ENCODE measurements at regions not wholly inside any gene's neighbourhood (a gene's known extent, or its start where the extent isn't known, plus 50 kb on each side); places are given as distances from the start of the nearest gene placed in this dataset.
"Not testable (repeated sequence)": the region's sequence is repeated elsewhere in the genome, so short reads cannot be mapped to it uniquely, and the experiment has no call there.

DNA sequence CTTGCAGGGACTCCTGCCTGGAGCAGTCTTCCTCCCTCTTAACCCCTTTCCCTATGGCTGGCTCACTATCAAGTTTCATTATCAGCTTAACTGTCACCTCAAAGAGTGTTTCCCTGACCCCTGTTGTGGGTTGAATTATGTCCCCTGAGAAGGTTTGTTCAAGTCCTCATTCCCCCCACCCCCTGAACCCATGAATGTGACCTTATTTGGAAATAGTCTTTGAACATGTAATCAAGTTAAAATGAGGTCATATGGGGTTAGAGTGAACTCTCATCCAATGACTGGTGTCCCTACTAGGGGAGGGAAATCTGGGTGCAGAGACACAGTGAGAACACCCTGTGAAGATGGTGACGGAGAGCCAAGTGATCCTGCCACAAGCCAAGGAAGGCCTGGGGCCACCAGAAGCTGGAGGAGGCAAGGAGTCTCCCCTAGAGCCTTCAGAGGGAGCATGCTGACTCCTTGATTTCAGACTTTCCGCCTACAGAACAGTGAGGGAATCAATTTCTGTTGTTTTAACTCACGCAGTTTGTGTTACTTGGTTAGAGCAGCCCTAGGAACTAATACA lies 165.2 kb upstream of the TOP1 start:
- no peaks in the 10 kb centered on the region for H3K27me3 ChIP-seq (ENCODE audit: control insufficient read depth in 3 of 3, insufficient read depth in 3 of 3, low read length in 3 of 3)
- no peak overlapping the region for H3K27ac ChIP-seq (ENCODE audit: low read depth, low read length)
- H3K4me3 ChIP-seq (ENCODE audit: low read length in 3 of 3): no peak overlapping the region
- no peaks in the 10 kb centered on the region for H3K36me3 ChIP-seq (ENCODE audit: control insufficient read depth in 3 of 3, insufficient read depth in 3 of 3, low read length in 3 of 3)
- no peak overlapping the region for H3K9ac ChIP-seq (ENCODE audit: low read depth in 1 of 3, low read length in 3 of 3)
- H3K9me3 ChIP-seq (ENCODE audit: control insufficient read depth in 3 of 3, low read length in 3 of 3): no peaks in the 10 kb centered on the region
- H3K4me1 ChIP-seq (ENCODE audit: control insufficient read depth in 3 of 3, insufficient read depth in 3 of 3, low read length in 3 of 3): peaks cover 25 to 28% (median 28%) of the 10 kb centered on the region in 3 donors

DNA sequence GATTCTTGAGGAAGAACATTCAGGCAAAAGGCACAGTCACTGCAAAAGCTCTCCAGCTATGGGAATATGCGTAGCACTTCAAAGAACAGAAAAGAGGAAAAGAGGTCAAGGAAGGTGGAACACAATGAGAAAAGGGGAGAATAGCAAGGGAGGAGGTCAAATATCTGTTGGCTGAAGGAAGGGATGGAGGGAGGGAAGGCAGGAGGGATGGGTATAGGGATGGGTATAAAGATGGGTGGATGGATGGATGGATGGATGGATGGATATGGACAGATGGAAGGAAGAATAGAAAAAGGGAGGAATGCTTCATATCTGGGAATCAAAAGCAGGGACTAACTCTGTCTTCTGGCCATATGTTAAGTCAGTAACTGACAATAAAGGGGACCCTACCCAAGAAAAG lies 164.2 kb upstream of the TOP1 start:
- Histone ChIP-seq H3K36me3 (ENCODE audit: control insufficient read depth in 3 of 3, insufficient read depth in 3 of 3, low read length in 3 of 3) (no peaks in the 10 kb centered on the region), H3K9ac (ENCODE audit: low read depth in 1 of 3, low read length in 3 of 3) (no peak overlapping the region), H3K27me3 (ENCODE audit: control insufficient read depth in 3 of 3, insufficient read depth in 3 of 3, low read length in 3 of 3) (no peaks in the 10 kb centered on the region), H3K9me3 (ENCODE audit: control insufficient read depth in 3 of 3, low read length in 3 of 3) (no peaks in the 10 kb centered on the region), H3K4me3 (ENCODE audit: low read length in 3 of 3) (no peak overlapping the region), H3K4me1 (ENCODE audit: control insufficient read depth in 3 of 3, insufficient read depth in 3 of 3, low read length in 3 of 3) (peaks cover 34 to 35% (median 35%) of the 10 kb centered on the region in 3 donors), H3K27ac (ENCODE audit: low read depth, low read length) (no peak overlapping the region)

DNA sequence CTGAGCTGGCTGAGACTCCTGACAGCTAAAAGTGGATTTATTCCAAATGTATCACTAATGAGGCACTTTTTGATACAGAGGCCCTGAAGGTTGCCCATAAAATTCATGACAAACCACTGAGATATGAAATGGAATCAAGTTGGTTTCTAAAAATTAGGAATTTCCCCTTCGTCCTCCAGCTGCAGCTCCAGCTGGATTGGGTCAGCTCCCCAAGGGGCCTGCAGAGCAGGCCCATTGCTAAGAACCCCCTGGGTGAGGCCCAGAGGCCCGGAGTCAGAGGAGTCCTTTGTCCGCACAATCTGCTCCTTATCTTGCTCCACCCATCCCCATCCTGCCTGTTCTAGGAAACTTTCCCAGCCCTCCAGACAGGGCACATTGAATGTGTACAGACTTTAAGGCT lies 163.5 kb upstream of the TOP1 start:
- Histone ChIP-seq H3K27ac (ENCODE audit: low read depth, low read length) (no peak overlapping the region), H3K27me3 (ENCODE audit: control insufficient read depth in 3 of 3, insufficient read depth in 3 of 3, low read length in 3 of 3) (no peaks in the 10 kb centered on the region), H3K4me3 (ENCODE audit: low read length in 3 of 3) (no peak overlapping the region), H3K4me1 (ENCODE audit: control insufficient read depth in 3 of 3, insufficient read depth in 3 of 3, low read length in 3 of 3) (peaks cover 31 to 34% (median 33%) of the 10 kb centered on the region in 3 donors), H3K9me3 (ENCODE audit: control insufficient read depth in 3 of 3, low read length in 3 of 3) (no peaks in the 10 kb centered on the region), H3K36me3 (ENCODE audit: control insufficient read depth in 3 of 3, insufficient read depth in 3 of 3, low read length in 3 of 3) (no peaks in the 10 kb centered on the region), H3K9ac (ENCODE audit: low read depth in 1 of 3, low read length in 3 of 3) (no peak overlapping the region)

DNA sequence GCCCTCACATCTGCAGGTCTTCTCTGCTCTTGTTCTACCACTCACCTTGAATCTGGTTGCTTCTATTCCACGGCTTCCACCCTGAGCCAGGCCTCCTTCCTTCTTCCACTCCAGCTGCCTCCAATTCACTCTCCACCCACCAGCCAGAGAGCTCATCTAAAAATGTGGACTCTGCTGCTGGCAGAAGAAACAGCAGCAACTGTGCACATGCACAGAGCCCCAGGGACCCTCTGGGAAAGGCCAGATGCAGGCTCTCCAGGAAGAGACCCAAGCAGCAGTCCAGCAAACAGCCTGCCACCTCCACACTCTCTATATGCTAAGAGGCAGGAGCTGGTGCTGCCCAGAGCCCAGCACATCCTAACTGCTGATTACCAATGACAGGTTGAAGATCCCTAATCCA lies 162.6 kb upstream of the TOP1 start:
- H3K9me3 ChIP-seq (ENCODE audit: control insufficient read depth in 3 of 3, low read length in 3 of 3): no peaks in the 10 kb centered on the region

DNA sequence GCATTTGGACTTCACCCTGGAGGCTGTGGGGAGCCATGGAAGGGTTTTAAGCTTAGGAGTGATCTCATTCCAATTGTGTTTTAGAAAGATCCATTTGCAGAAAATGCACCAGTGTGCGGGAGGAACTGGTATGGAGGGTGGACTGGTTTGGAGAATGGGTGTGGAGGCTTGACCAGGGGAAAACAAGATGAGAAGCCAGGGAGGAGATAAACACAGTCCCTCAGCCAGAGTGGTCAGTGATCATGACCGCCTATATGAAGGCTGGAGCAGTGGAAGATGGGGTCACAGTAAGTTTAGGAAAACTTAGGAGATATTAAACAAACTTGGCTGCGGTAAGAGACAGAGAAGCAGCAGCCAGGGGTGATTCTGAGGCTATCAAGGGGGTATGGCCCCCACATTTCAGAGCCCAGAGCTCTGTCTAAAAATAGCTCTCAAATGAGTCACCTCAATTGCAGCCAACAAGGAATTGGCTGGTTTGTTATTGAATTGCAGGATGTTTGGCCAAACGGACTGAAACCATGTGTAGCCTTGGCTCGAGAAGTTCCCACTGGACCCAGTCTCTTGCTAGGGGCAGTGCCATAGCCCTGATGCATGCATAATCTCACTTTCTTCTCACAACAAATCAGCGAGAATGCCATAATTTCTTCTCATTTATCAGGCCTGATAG lies 159.9 kb upstream of the TOP1 start:
- Histone ChIP-seq H3K27me3 (ENCODE audit: control insufficient read depth in 3 of 3, insufficient read depth in 3 of 3, low read length in 3 of 3) (no peaks in the 10 kb centered on the region), H3K9ac (ENCODE audit: low read depth in 1 of 3, low read length in 3 of 3) (no peak overlapping the region), H3K4me1 (ENCODE audit: control insufficient read depth in 3 of 3, insufficient read depth in 3 of 3, low read length in 3 of 3) (peaks cover 16 to 23% (median 16%) of the 10 kb centered on the region in 3 donors), H3K4me3 (ENCODE audit: low read length in 3 of 3) (no peak overlapping the region), H3K27ac (ENCODE audit: low read depth, low read length) (no peak overlapping the region), H3K36me3 (ENCODE audit: control insufficient read depth in 3 of 3, insufficient read depth in 3 of 3, low read length in 3 of 3) (no peaks in the 10 kb centered on the region), H3K9me3 (ENCODE audit: control insufficient read depth in 3 of 3, low read length in 3 of 3) (no peaks in the 10 kb centered on the region)

More for the DNA sequence above, 162.6 kb upstream of the TOP1 start:
- H3K27me3 ChIP-seq (ENCODE audit: control insufficient read depth in 3 of 3, insufficient read depth in 3 of 3, low read length in 3 of 3): no peaks in the 10 kb centered on the region
- no peaks in the 10 kb centered on the region for H3K36me3 ChIP-seq (ENCODE audit: control insufficient read depth in 3 of 3, insufficient read depth in 3 of 3, low read length in 3 of 3)
- H3K9ac ChIP-seq (ENCODE audit: low read depth in 1 of 3, low read length in 3 of 3): no peak overlapping the region
- peaks cover 23 to 25% (median 24%) of the 10 kb centered on the region in 3 donors for H3K4me1 ChIP-seq (ENCODE audit: control insufficient read depth in 3 of 3, insufficient read depth in 3 of 3, low read length in 3 of 3)
- H3K27ac ChIP-seq (ENCODE audit: low read depth, low read length): no peak overlapping the region
- no peak overlapping the region for H3K4me3 ChIP-seq (ENCODE audit: low read length in 3 of 3)

DNA sequence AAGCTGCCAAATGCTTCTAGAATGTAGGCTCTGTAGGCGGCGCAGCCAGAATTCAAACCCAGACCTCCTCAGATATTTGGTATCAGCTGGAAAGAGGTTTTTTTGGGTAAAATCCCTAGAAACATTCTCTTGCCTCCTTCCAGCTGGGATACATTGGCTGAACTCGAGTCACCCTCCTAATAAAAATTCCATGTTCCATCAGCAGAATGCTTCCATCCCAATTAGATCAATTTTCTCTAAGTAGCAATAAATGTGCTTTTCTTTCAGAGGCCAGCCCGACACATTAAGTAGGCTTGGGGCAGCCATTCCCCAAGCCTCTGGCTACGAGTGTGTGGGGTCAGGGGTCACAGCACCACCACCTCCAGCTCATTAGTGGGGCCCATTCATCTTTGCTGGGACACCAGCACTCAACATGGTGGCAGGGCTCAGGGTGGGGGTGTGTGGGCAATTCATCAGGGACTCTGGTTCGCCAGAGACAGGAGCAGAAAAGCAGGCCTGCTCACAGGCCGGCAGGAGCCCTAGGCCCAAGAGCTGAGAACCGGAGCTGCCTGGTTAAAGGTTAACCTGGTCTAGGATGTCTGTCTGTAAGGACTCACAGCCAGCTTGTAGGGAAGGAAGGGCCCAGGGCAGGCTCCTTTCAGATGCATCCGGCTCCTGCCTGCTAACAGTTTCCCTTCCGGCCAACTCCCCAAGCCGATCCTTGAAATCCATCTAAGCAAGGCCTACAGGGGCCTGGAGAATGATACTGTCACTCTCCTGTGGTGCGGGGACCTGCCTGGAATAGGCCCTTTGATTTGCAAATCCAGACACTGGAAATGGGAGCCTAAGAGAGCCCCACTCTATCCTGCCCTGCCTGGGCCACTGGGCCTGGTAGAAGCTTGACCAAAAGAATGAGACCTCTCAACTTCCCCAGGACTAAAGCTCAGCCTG lies 159.1 kb upstream of the TOP1 start:
- Histone ChIP-seq H3K27ac (ENCODE audit: low read depth, low read length) (no peak overlapping the region), H3K36me3 (ENCODE audit: control insufficient read depth in 3 of 3, insufficient read depth in 3 of 3, low read length in 3 of 3) (no peaks in the 10 kb centered on the region), H3K9ac (ENCODE audit: low read depth in 1 of 3, low read length in 3 of 3) (no peak overlapping the region), H3K4me3 (ENCODE audit: low read length in 3 of 3) (no peak overlapping the region), H3K4me1 (ENCODE audit: control insufficient read depth in 3 of 3, insufficient read depth in 3 of 3, low read length in 3 of 3) (peaks cover 16 to 23% (median 16%) of the 10 kb centered on the region in 3 donors), H3K9me3 (ENCODE audit: control insufficient read depth in 3 of 3, low read length in 3 of 3) (no peaks in the 10 kb centered on the region), H3K27me3 (ENCODE audit: control insufficient read depth in 3 of 3, insufficient read depth in 3 of 3, low read length in 3 of 3) (no peaks in the 10 kb centered on the region)

DNA sequence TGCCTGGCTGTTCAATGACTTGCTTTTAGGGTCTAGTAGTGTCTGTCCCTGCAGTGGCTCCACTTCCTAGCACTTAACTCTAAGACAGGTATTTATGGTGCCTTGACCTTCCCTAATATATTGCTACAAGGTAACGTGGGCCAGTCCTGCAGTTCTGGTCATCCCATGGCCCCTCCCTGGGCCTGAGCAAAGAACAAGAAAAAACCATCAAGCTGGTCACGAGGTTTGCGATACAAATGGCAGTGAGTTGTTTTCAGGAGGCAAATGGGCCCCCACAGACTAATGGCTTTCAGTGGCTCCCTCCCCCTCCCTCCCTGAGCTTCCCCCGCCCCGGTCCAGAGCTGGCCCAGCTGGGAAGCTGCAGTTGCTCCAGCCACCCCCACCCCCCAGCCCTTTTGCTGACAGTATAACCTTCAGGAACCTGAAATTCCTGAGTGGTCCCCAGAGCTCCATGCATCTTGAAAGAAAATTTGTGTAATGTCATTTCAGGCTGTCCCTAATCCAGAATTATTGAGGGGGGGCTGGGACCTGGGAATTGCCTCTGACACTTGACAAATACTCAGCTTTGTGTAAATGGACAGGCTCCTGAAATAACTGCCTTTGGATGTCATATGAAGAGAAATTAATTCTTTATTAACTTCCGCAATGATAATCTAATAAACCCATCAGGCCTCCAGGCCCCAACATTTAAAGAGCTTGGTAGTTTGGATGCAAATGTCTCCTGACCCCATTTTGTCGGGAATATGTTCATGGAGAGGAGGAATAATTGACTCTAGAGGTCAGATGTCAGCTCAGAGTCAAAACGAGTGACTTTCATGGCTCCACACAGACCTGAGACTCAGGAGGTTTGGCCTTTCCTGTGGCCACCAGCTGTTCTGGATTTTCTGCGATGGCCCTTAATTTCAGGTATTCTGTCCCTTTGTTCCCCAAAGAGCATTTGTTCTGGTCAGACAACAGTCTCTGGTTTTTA lies 153.2 kb upstream of the TOP1 start:
- no peak overlapping the region for H3K4me3 ChIP-seq (ENCODE audit: low read length in 3 of 3)
- H3K4me1 ChIP-seq (ENCODE audit: control insufficient read depth in 3 of 3, insufficient read depth in 3 of 3, low read length in 3 of 3): no peaks in the 10 kb centered on the region
- peaks cover 0 to 2% (median 1%) of the 10 kb centered on the region in 3 donors for H3K9me3 ChIP-seq (ENCODE audit: control insufficient read depth in 3 of 3, low read length in 3 of 3)
- H3K9ac ChIP-seq (ENCODE audit: low read depth in 1 of 3, low read length in 3 of 3): no peak overlapping the region
- no peaks in the 10 kb centered on the region for H3K27me3 ChIP-seq (ENCODE audit: control insufficient read depth in 3 of 3, insufficient read depth in 3 of 3, low read length in 3 of 3)
- no peaks in the 10 kb centered on the region for H3K36me3 ChIP-seq (ENCODE audit: control insufficient read depth in 3 of 3, insufficient read depth in 3 of 3, low read length in 3 of 3)
- H3K27ac ChIP-seq (ENCODE audit: low read depth, low read length): no peak overlapping the region

DNA sequence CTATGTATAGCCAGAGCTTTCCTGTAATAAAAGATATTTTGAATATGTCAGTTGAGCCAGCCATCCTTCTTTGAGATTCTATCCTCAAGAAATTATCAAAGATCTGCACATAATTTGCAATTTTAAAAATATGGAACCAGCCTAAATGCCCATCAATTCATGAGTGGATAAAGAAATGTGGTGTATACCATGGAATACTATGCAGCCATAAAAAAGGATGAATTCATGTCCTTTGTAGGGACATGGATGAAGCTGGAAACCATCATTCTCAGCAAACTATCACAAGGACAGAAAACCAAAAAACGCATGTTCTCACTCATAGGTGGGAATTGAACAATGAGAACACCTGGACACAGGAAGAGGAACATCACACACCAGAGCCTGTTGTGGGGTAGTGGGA lies 150.5 kb upstream of the TOP1 start:
- not testable (repeated sequence) for H3K4me1 ChIP-seq (ENCODE audit: control insufficient read depth in 3 of 3, insufficient read depth in 3 of 3, low read length in 3 of 3); H3K9me3 ChIP-seq (ENCODE audit: control insufficient read depth in 3 of 3, low read length in 3 of 3); H3K4me3 ChIP-seq (ENCODE audit: low read length in 3 of 3); H3K9ac ChIP-seq (ENCODE audit: low read depth in 1 of 3, low read length in 3 of 3); H3K36me3 ChIP-seq (ENCODE audit: control insufficient read depth in 3 of 3, insufficient read depth in 3 of 3, low read length in 3 of 3); H3K27me3 ChIP-seq (ENCODE audit: control insufficient read depth in 3 of 3, insufficient read depth in 3 of 3, low read length in 3 of 3); H3K27ac ChIP-seq (ENCODE audit: low read depth, low read length)

DNA sequence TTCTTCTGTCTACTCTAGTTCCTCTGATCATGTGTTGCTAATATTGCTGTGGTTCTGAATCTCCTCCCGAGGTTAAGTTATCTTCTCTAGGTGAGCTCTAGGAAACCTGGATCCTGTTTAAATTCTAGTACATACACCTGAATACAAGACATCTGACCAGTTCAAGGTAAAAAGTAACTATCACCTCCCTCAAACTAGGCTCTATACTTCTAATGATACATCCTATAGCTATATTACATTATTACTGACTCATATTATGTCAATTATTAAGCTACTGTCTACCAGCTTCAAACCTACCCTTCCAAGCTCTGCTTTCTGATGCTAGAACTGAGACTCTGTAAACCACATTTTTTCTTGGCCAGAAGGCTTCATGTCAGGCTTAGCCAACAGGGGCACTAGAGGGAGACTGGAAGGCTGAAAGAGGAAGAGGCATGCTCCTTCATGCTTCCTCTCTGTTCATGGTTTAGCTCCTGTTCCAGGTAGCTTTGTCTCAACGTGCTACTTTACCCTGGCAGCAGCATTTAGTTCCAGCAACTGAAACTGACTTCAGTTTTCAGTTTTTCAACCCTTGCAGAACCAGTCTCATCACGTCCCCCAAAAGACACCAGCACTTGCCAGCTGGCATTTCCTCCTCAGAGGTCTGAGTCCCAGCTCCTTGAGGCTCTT lies 148.4 kb upstream of the TOP1 start:
- no peak overlapping the region for H3K27ac ChIP-seq (ENCODE audit: low read depth, low read length)
- peaks cover 0 to 3% (median 2%) of the 10 kb centered on the region in 3 donors for H3K9me3 ChIP-seq (ENCODE audit: control insufficient read depth in 3 of 3, low read length in 3 of 3)
- H3K4me3 ChIP-seq (ENCODE audit: low read length in 3 of 3): no peak overlapping the region
- no peaks in the 10 kb centered on the region for H3K4me1 ChIP-seq (ENCODE audit: control insufficient read depth in 3 of 3, insufficient read depth in 3 of 3, low read length in 3 of 3)
- no peaks in the 10 kb centered on the region for H3K27me3 ChIP-seq (ENCODE audit: control insufficient read depth in 3 of 3, insufficient read depth in 3 of 3, low read length in 3 of 3)
- no peak overlapping the region for H3K9ac ChIP-seq (ENCODE audit: low read depth in 1 of 3, low read length in 3 of 3)
- H3K36me3 ChIP-seq (ENCODE audit: control insufficient read depth in 3 of 3, insufficient read depth in 3 of 3, low read length in 3 of 3): no peaks in the 10 kb centered on the region
